ENCODE measurements at regions not wholly inside any gene's neighbourhood (a gene's known extent, or its start where the extent isn't known, plus 50 kb on each side); places are given as distances from the start of the nearest gene placed in this dataset.

DNA sequence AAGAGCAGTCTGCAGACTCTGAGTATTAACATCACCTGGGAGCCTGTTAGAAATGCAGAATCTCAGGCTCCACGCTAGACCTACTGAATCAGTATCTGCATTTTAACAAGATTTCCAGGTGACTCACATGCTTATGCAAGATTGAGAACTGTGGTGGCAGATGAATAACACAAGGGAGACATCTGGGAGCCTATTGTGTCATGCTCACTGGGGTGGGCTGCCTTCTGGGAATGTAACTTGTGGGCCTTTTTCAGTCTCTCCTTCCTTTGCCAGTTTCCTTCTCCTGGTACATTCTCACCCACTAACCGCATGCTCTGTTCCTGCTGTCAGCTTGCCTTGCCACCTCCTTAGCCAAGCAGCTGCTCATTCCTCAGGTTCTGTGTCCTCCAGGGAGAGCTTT, 176.6 kb upstream of the C9orf72 start:
- no peak for DNase-seq (ENCODE audit: low read depth in 3 of 3)

DNA sequence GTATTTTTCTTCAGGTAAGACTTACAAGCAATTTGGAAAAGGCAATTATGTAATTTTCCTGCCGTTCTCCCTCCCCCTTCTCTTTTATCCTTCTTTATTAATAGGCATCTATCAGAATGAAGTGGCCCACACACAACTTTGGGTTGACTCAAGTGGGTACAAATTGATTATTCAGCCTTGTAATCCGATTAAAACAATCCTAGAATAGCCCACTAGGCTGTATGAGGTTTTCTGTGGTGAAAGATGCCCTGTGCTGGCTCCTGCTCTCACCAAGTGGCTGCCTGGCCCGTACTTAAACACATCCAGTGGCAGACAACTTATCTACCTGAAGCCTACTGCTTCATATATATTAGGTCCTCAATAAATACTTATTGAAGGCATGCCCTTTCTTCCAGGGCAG, 177.3 kb upstream of the C9orf72 start:
- no peak for DNase-seq (ENCODE audit: low read depth in 3 of 3)

DNA sequence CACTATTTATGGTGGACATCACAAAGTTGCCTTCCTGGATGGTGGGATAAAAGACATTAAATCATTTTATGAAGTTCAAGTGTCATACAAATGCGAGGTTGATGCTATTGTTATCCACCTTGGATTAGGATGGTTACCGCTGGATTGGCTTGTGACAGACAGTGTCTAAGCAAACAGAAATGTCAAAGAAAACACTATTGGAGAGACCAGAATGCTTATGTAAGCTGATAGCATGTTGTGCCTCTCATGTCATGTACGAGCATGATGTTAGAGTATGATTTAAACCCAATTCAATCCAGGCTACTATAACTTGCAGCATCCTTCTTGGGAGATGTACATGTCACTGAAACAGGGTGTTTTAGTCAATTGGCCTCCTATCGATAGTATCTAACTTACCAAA, 178.8 kb upstream of the C9orf72 start:
- no peak for DNase-seq (ENCODE audit: low read depth in 3 of 3)

DNA sequence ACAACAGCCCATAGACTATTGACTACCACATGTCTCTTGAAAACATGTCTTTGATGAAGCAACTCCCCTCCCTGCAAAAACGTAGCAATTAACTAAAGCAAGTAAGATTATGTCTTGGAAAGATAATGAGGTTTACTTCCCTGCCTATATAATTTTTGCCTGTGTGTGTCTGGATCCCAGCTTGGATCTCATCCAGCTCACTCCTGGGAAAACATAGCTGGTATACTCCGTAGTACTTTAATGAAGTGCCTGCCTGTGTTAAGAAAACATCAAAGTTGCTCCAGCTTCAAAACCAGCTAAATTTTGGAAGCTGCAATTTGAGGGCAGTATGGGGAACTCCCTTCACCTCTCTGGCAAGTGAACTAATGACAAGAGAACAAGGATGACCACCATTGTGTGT, 182.6 kb upstream of the C9orf72 start:
- no peak for DNase-seq (ENCODE audit: low read depth in 3 of 3)

DNA sequence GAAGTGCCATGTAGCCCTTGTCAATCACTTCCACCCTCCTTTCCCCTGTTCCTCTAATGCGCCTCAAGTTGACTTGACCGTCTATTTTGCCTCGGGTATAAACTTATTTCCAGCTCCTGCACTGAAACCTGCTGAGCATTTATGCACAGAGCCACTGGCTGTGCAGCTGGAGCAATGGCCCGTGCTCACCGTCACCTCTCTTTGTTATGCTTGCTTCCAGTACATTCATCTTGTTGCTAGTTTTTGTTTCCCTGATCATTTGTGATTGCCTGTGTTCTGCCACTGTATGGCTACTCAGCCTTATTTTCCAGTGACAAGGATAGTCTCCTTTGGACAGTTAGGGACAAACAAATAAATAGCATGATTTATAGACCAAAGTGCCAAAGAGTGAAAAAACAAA, 183.1 kb upstream of the C9orf72 start:
- DNase-seq (ENCODE audit: low read depth in 3 of 3) = no peak

DNA sequence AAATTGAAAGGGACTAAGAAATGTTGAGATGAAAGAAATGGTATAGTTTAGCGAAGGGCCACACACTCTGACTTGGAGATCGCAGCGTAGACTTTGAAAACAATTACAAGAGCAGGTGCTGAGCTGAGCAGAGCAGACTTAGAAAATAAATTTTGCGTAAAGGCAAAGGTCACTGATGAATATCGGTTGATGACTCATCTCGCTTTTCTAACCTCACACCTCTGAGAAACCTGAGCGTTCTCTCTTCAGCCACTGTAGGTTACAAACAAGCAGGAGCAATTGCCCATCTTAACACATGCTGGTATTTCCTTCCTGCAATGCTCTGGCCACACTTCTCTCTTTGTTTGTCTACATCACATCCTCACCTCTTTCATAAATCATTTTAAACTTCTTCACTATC, 190.6 kb upstream of the C9orf72 start:
- no peak for DNase-seq (ENCODE audit: low read depth in 3 of 3)

DNA sequence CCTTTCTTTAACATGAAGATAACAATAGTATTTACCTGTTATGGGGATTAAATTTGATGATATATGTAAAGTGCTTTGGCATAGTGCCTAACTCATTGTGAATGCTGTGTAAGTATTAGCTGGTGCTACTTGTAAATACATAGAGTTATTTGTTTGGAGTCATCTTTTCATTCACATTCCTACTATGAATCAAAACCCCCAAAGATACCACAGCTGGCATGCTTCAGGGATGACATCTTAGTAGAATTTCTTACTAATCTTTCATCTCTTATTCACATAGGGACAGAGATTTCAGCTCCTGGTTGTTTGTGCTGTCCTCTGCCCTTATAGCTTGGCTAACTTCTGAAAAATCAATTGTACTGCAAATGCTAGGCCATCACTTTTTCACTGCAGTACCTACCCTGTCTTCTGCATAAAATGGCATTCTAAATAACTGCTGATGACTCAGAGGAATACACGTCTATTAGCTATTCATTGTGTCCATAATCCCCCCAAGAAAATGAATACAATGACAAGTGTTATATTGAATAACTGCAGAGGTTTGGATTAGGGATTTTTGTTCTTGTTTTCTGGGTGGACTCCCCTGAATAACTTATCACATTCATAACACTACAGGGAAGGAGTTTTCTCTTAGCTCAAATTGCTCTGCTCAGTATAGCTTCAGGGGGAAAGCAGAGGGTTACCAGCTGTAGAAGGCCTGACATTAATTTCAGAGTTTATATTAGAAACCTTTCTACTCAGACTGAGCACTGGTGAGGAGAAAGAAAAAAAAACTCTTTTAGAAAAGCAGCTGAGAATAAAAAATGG, 192.2 kb upstream of the C9orf72 start:
- no peak for DNase-seq (ENCODE audit: low read depth in 3 of 3)

DNA sequence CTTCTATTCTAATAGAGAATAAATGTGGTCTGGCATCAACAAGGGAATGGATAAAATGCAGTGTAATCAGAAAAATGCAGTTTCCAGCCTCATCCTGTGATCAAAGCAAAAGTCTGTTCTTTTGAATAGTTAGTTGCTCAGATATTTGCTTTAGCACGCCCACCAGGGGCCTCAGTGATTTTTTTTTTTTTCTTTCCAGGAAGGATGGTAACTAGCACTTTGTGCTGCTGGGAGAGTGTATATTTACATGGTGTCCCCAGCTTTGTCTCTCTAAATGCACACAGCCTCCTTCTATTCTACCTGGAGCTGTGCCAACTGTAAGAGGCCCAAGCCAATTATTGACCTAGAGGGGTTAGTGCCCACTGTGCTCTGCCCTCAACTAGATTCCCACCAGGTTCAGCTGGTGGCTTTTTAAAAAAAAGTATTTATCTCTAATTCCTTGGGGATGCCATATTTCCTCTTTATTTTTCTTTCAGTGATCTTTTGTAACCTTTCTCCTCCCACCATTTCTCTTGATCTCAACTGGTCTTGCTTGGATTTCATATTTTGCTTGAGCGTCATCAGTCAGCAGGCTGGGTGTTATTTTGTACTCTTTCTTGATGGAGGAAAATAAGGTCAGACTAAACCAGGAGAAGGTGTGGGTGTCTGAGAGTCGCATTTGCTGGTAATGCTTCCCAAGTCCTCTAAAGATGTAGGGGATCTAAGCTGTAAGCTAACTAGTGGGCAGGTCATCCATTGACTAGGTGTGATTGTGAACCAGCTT, 193.0 kb upstream of the C9orf72 start:
- no peak for DNase-seq (ENCODE audit: low read depth in 3 of 3)

DNA sequence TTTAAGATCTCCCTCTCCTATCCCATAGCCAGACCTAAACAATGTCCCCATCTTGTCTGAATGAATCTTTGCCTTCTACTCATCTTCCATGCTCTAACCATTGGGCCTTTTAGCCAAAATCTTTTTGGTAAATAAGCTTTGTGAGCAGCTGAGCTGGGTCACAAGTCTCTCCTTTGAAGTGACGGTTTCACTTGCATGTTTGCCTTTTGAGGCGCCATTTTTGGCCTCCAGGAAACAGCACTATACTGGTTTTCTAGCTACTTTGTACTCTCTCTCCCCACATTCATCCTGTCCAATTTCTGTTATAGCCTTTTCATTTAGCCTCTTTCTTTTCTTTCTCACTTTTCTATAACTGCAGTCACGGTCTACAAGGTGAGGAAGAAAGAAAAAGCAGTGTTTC, 195.5 kb upstream of the C9orf72 start:
- DNase-seq (ENCODE audit: low read depth in 3 of 3) = no peak

DNA sequence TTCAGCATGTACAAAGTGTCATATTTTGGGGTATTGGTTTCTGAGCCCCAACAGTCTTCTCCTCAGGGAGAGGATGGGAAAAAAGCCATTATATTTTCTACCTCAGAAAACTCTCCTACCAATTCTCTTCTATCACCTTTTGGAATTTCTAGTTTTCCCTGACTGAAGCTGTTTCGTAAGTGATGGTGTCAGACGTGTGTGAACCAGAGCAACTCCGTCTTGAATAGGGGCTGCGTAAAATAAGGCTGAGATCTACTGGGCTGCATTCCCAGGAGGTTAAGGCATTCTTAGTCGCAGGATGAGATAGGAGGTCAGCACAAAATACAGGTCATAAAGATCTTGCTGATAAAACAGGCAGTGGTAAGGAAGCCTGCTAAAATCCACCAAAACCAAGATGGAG, 197.3 kb upstream of the C9orf72 start:
- DNase-seq (ENCODE audit: low read depth in 3 of 3) = no peak

DNA sequence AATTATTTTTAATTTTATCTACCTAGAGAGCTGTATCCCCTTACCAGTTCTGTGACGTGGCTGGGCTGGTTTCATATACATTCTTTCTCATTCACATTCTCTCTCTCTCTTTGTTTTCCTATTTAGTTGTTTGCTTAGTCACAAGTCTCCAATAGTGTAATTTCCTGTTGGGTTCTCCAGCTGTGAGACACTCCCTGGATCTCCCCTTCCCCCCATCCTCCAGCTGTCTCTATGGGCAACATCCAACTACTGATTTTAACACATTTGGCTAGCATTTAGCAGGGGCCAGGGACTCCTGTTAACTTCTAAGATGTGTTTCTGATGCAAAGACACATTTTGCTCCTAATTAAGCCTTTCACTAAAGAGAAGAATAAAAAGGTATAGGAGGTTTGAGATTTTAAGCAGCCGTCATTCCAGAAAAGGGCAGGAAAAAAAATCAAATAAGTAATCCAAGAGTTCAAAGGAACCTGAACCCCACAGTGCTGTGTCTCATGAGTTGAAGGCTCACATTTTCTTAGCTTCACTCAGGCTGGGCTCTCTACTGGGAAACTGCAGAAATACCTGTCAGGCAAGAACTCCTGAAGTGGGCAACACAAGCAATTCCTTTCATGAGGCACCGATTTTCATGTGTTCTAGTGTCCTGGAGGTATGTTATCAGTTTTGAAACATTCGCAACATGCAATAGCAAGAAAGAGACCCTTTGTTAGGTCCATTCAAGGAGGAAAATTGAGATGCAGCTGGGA, 198.7 kb upstream of the C9orf72 start:
- DNase-seq (ENCODE audit: low read depth in 3 of 3) = no peak

DNA sequence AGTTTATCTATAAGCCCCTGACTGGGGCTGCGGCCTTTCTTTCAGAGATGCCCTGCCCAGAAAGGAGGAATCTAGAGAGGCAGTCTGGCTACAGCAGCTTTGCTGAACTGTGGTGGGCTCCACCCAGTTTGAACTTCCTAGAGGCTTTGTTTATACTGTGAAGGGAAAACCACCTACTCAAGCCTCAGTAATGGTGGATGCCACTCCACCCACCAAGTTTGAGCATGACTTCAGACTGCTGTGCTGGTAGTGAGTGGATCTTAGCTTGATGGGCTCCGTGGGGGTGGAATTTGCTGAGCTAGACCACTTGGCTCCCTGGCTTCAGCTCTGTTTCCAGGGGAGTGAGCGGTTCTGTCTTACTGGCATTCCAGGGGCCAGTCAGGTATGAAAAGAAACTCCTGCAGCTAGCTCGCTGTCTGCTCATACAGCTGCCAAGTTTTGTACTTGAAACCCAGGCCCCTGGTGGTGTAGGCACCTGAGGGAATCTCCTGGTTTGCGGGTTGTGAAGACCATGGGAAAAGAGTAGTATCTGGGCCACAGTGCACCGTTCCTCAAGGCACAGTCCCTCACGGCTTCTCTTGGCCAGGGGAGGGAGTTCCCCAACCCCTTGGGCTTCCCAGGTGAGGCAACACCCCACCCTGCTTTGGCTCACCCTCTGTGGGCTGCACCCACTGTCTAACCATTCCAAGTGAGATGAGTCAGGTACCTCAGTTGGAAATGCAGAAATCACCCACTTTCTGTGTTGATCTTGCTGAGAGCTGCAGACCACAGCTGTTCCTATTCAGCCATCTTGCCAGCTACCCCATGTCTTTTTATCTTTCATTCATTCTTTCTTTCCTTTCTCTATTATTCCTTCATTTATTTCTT, 211.8 kb upstream of the C9orf72 start:
- peak in 1 of 3 experiments; percentile 11 for DNase-seq (ENCODE audit: low read depth in 3 of 3)

DNA sequence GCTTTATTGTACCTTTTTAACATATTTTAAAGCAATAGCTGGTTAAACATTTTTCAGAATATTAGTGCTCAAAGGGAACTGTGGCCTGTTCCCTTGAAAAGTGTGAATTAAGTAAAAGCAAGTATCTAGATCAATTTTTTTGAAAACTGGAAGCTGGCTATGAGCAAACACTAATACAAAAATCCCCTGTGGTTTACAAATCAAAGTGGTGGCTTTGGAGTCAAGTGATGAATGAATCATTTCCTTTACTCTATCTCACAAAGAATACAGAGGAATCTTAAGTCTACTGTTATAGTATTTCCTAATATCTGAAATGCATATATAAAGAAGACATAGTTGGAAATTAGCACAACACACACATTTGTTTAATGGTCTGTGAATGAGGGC, 212.4 kb upstream of the C9orf72 start:
- DNase-seq (ENCODE audit: low read depth in 3 of 3) = no peak

DNA sequence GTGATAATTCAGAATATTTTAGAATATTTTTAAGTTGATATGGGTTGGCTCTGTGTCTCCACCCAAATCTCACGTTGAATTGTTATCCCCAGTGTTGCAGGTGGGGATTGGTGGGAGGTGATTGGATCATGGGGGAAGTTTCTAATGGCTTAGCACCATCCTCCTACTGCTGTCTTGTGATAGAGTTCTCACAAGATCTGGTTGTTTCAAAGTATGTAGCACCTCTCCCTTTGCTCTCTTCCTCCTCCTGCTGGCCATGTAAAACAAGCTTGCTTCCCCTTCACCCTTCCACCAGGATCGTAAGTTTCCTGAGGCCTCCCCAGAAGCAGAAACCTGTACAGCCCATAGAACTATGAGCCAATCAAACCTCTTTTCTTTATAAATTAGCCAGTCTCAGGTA, 214.6 kb upstream of the C9orf72 start:
- DNase-seq (ENCODE audit: low read depth in 3 of 3) = no peak

DNA sequence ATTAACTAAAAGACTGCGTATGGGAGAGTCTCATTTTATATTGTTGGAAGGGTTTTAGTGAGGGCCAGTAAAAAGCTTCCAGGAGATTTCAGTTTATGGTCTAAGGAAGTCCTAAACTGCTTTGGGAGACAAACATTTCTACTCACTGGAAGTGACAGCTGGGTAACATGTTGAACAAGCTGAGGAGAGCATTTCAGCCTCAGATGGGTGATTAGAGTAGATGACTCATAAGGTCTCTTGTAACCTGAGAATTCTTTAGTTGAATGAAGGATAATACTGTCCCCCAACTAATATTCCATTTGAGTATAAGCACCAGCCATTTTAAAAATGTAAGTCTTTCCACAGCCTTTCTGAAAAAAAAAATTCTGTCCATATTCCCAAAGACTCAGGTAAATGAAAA, 218.0 kb upstream of the C9orf72 start:
- DNase-seq (ENCODE audit: low read depth in 3 of 3) = no peak

DNA sequence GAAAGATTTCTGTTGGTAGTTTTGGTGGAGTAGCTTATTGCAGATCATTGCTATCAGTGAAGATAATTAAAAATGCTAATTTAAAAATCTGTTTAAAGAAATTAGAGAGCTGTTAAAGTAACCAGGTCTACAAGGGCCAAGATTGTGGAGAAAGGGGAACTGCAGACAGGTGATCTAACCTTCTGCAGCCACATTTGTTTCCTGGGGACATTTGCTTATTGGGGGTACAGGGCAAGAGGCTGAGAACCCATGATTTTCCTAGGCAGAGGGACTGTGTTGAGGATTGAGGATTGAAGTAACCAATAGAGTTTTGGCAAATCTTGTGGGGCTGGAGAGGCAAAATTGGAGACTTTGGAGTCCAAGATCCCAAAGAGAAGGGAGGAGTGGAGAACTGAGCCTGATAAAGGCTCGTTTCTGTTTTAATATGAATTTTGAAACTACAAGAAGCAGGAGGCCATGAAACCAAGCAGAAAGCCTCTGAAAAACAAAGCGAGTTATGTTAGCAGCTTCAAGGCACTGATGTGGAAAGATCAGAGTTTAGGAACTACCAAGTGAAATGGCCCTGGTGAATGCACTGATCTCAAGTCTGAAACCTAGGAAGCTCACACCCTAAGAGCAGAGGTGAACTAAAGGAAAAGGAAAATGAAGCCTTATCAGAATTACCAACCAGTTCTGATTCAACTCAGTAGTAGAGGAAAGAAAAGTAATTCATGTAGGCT, 219.8 kb upstream of the C9orf72 start:
- DNase-seq (ENCODE audit: low read depth in 3 of 3) = no peak

DNA sequence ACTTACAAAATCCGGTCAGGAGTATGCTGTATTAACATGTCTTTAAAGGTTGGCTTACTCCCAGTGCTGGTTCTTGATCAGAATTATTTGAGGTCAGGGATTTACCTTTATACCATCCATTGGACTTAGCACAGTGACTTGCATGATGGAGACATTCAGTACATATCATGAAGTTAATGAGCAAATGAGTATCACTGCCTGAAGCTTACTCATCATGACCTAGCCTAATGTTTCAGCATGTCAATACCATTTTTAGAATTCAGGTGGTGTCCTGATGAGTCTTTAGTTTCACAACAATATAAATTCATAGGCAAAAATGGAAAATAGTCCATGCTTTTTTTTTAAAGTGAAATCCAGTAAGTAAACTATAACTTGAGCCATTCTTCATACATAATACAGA, 226.0 kb upstream of the C9orf72 start:
- DNase-seq (ENCODE audit: low read depth in 3 of 3) = no peak

DNA sequence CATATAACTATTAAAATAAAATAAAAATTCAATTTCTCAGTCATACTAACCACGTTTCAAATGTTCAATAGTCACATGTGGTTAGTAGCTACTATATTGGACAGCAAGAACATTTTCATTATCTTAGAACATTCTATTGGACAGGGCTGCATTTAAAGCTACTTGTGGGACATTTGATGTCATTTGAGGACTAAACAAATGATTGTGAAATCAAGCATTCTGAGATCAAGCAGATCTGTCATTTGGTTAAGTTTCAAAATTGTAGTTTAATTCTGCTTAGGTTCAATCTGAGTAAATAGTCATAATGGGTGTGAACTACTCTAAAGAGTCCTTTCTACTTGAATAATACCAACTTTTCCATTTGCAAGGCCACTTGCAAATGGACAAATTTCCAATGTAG, 226.9 kb upstream of the C9orf72 start:
- no peak for DNase-seq (ENCODE audit: low read depth in 3 of 3)

DNA sequence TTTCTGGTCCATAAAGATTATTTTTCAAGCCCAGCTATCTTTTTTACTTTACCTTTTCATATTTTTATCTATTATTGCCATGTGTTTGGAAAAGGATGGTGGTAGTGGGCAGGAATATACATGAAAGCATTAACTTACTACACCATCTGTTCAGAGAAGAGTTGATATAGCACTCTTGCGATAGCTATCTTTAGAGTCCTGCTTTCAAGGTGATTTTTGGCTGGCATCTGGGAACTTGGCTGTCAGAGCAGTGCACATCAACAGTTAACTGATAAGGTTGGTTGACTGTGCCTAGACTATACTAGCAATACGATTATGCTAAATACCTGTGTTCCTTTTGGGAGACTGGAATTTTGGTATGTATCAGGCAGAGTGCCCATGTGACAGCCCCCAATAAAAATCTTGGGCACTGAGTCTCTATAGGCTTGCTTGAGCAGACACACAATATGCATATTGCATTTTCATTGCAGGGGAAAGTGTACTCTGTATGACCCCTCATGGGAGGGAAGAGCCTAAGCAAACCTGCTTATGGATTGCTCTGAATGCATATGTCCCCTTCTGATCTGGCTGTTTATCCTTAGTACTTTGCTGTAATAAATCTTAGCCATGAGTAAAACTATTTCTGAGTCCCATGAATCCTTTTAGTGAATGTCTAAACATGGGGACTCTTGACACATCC, 227.6 kb upstream of the C9orf72 start:
- no peak for DNase-seq (ENCODE audit: low read depth in 3 of 3)

DNA sequence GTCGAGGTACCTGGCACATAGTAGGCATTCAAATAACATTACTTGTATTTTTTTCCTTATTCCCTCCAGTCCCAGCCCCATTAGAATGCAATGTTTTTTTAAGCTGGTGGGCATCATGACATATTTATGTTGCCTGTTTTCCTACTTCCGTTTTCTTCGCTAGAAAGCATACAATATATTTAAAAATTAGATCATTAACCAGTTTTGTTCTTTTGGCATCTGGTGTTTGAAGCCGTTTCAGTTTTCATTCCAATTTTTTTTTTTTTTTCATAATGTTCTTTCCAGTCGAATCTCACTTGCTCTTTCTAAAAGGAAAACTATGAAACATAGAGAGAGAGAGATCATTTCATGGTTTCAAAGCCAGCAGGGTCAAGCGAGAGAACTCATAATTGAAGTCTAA, 228.3 kb upstream of the C9orf72 start:
- no peak for DNase-seq (ENCODE audit: low read depth in 3 of 3)

DNA sequence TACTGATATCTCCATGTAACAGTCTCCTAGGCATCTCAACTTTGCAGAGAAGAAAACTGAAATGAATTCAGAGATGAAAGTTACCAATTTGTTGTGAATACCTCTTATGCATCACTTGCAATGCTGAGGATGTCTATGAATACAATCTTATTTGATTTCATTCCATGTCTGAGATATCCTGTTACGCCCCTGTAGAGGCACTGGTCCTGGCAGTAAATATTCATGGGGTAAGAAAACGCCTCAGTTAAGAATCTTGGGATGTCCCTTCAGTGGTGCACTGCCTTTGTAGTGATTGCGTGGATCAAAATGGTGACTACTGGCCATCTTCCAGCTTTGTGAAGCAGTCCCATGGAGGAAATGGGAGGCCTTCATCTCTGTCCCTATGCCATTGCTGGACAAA, 229.1 kb upstream of the C9orf72 start:
- DNase-seq (ENCODE audit: low read depth in 3 of 3) = no peak

Measured in stimulated activated CD4-positive, alpha-beta T cell treated with anti-CD3 and anti-CD28 coated beads, TNF-alpha, amount 100 ng/mL, for 24 hours (primary cell).